Panc1 (cell line): ENCODE measurements at regions not wholly inside any gene's neighbourhood (a gene's known extent, or its start where the extent isn't known, plus 50 kb on each side); places are given as distances from the start of the nearest gene placed in this dataset.

ENCODE experiments used
- CTCF ChIP-seq: fragments of 450-650 bp; IDR thresholded peaks from 2 replicates; pipeline ENCODE4 v1.5.1; 2017; ENCODE audit warnings: mild to moderate bottlenecking
- POLR2AphosphoS5 ChIP-seq: IDR thresholded peaks from 2 replicates; pipeline ENCODE4 v1.6.1; 2012; ENCODE audit warnings: mild to moderate bottlenecking, low read depth, low read length, moderate library complexity
- SIN3A ChIP-seq: IDR thresholded peaks from 2 replicates; pipeline ENCODE4 v1.6.1; 2012; ENCODE audit warnings: low read depth, mild to moderate bottlenecking, low read length, moderate library complexity, borderline replicate concordance; ENCODE audit not compliant: insufficient read depth

- TF ChIP-seq POLR2AphosphoS5: no peak
- TF ChIP-seq CTCF: no peak
- no peak for TF ChIP-seq SIN3A
These were observed 269.4 kb upstream of the RAB6C start for GRCh38 chr2:129709956-129710598.
